ENCODE measurements at regions not wholly inside any gene's neighbourhood (a gene's known extent, or its start where the extent isn't known, plus 50 kb on each side); places are given as distances from the start of the nearest gene placed in this dataset.

GRCh38 chr12:83322809-83323208 lies 636.1 kb downstream of the TMTC2 start:
- TF ChIP-seq RAD21 (IDR thresholded peaks at IDR 0.05) (no peak), ATF3 (IDR thresholded peaks at IDR 0.05) (no peak), JUND (IDR thresholded peaks at IDR 0.05) (no peak), MAX (IDR thresholded peaks at IDR 0.05) (no peak), CTCF (IDR thresholded peaks at IDR 0.05; ENCODE audit: low read depth, low read length, missing input control) (no peak), GABPA (IDR thresholded peaks at IDR 0.05 in 1 of 2, conservative IDR thresholded peaks at IDR 0.05 in 1 of 2) (no peak), HNF4A (conservative IDR thresholded peaks at IDR 0.05) (no peak), TAF1 (conservative IDR thresholded peaks at IDR 0.05) (no peak), REST (IDR thresholded peaks at IDR 0.05) (no peak)
